Upper lobe of right lung (tissue), 1 donor: ENCODE measurements at regions not wholly inside any gene's neighbourhood (a gene's known extent, or its start where the extent isn't known, plus 50 kb on each side); places are given as distances from the start of the nearest gene placed in this dataset.

Experiments used
- ATAC-seq: fragments of 200-7000 bp; cut with Tn5 transposase; one replicate; pipeline ENCODE4 v1.9.1; 2020; ENCODE audit warnings: mild to moderate bottlenecking, moderate library complexity
- DNase-seq: peaks from one replicate; pipeline ENCODE4 v3.0.0-alpha.2; 2020
- H3K27ac ChIP-seq: fragments of 200-600 bp; one replicate; pipeline ENCODE4 v1.8.0; 2022
- H3K27me3 ChIP-seq: fragments of 200-600 bp; one replicate; pipeline ENCODE4 v1.8.0; 2022; ENCODE audit warnings: mild to moderate bottlenecking
- H3K36me3 ChIP-seq: fragments of 200-600 bp; one replicate; pipeline ENCODE4 v1.8.0; 2022
- H3K4me1 ChIP-seq: fragments of 200-600 bp; one replicate; pipeline ENCODE4 v1.8.0; 2022
- H3K4me3 ChIP-seq: fragments of 200-600 bp; one replicate; pipeline ENCODE4 v1.8.0; 2022; ENCODE audit warnings: mild to moderate bottlenecking
- H3K9me3 ChIP-seq: fragments of 200-600 bp; one replicate; pipeline ENCODE4 v1.8.0; 2022
- intact Hi-C: fragments of 100-400 bp; cut with DNase I; formaldehyde crosslinking; loops from one replicate; pipeline ENCODE4 v1.11.0; 2022
- TF ChIP-seq, protein P1 (sequence below): fragments of 200-600 bp; IDR thresholded peaks from one replicate; pipeline ENCODE4 v1.8.0; 2022; ENCODE audit warnings: antibody characterized with exemption
- donor health status: DM: no; HTN: yes; CAD: no; lungs with severe emphysema.

DNA sequence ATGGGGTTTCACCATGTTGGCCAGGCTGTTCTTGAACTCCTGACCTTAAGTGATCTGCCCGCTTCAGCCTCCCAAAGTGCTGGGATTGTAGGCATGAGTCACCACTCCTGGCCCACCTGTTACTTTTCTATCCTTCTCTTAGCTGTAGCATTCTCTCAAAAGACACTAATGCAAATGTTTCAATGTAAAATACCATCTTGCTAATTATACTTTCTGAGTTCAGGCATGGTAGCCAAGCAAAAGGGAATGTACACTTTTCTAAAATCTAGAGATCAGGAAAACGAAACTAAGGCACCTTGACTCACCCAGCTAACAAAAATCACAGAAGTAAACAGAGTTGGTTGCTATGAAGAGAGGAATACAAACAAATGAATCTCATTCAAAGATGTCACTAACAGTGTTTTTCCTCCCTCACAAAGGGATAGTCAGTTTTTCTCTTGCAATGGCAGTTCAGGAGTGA is 401.0 kb upstream of the NRP1 start:
- TF ChIP-seq, protein P1, sequence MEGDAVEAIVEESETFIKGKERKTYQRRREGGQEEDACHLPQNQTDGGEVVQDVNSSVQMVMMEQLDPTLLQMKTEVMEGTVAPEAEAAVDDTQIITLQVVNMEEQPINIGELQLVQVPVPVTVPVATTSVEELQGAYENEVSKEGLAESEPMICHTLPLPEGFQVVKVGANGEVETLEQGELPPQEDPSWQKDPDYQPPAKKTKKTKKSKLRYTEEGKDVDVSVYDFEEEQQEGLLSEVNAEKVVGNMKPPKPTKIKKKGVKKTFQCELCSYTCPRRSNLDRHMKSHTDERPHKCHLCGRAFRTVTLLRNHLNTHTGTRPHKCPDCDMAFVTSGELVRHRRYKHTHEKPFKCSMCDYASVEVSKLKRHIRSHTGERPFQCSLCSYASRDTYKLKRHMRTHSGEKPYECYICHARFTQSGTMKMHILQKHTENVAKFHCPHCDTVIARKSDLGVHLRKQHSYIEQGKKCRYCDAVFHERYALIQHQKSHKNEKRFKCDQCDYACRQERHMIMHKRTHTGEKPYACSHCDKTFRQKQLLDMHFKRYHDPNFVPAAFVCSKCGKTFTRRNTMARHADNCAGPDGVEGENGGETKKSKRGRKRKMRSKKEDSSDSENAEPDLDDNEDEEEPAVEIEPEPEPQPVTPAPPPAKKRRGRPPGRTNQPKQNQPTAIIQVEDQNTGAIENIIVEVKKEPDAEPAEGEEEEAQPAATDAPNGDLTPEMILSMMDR = no peak

DNA sequence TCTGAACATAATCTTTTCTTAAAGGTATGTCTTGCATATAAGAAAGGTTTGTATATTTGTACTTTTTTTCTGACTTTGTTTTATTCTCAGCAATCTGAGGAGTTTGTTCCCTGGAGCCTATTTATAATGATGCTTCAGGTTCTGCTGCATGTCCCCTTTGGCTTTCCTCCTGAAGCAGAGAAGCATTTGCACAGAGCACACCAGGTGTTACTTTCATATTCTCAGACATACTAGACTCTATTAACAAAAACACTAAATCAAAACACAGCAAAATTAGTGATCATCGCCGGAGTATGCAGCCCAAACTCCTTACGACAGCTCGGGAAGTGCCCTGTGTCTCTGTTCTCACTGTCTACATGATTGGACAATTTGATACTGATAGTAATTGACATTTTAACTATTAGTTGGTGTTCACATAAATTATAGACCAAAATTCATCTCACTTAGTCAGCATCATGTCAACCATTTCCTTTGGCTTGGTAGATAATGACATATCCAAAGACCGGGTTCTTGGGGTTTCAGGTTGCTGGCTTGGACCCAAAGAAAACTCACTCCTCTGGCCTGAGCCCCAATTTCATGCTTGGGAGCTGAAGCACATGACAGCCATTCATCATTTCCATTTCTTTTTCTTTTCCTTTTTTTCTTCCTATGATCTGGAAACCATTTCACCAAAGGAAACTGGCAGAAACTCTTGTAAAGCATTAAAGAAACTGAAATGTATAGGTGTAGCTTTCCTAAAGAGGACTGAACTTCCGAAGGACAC is 400.1 kb upstream of the NRP1 start:
- H3K36me3 ChIP-seq = no peaks in the 10 kb centered on the region
- TF ChIP-seq, protein P1 = no peak
- H3K4me1 ChIP-seq = no peaks in the 10 kb centered on the region
- no peak for ATAC-seq
- no peaks in the 10 kb centered on the region for H3K27me3 ChIP-seq
- H3K9me3 ChIP-seq = no peaks in the 10 kb centered on the region
- intact Hi-C loops = no loop called here
- no peak overlapping the region for H3K27ac ChIP-seq
- no peak overlapping the region for H3K4me3 ChIP-seq
- DNase-seq = no peak

More for the DNA sequence above, 401.0 kb upstream of the NRP1 start:
- DNase-seq (no peak), ATAC-seq (no peak)
- no peaks in the 10 kb centered on the region for H3K4me1 ChIP-seq
- no peaks in the 10 kb centered on the region for H3K27me3 ChIP-seq
- intact Hi-C loops = no loop called here
- no peak overlapping the region for H3K27ac ChIP-seq
- no peaks in the 10 kb centered on the region for H3K36me3 ChIP-seq
- H3K9me3 ChIP-seq = no peaks in the 10 kb centered on the region
- no peak overlapping the region for H3K4me3 ChIP-seq

- Histone ChIP-seq H3K36me3 (no peaks in the 10 kb centered on the region), H3K27ac (no peak overlapping the region), H3K4me3 (no peak overlapping the region), H3K4me1 (no peaks in the 10 kb centered on the region), H3K9me3 (no peaks in the 10 kb centered on the region), H3K27me3 (no peaks in the 10 kb centered on the region)
- DNase-seq (no peak), ATAC-seq (no peak)
- intact Hi-C loops = no loop called here
- TF ChIP-seq, protein P1 = no peak
These were observed 398.6 kb upstream of the NRP1 start for GRCh38 chr10:33733058-33733457.

GRCh38 chr10:33732161-33732680 is 397.8 kb upstream of the NRP1 start:
- Histone ChIP-seq H3K9me3 (no peaks in the 10 kb centered on the region), H3K36me3 (no peaks in the 10 kb centered on the region), H3K4me3 (no peak overlapping the region), H3K27me3 (no peaks in the 10 kb centered on the region), H3K27ac (no peak overlapping the region), H3K4me1 (no peaks in the 10 kb centered on the region)
- TF ChIP-seq, protein P1 = no peak
- ATAC-seq (no peak), DNase-seq (no peak)
- intact Hi-C loops = no loop called here

DNA sequence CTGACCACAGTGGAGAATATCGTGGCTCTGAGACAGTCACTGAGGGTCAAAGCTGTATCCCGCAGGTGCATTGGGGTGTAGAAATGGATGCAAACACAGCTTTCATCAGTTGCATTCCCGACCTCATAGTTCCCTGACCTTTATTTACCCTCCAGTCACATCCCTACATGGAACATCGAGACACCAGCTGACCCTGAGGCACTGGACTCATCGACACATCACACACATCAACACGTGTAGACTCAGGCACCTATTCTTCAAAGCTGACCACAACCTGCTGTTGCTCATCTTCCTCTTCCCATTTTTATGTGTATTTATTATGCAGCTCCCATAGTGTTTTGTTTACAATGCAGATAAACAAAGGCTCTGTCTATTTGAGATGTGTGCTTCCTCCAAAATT is 396.9 kb upstream of the NRP1 start:
- Histone ChIP-seq H3K4me1 (no peaks in the 10 kb centered on the region), H3K9me3 (no peaks in the 10 kb centered on the region), H3K4me3 (no peak overlapping the region), H3K27ac (no peak overlapping the region), H3K27me3 (no peaks in the 10 kb centered on the region), H3K36me3 (no peaks in the 10 kb centered on the region)
- intact Hi-C loops = no loop called here
- TF ChIP-seq, protein P1 = no peak
- DNase-seq = no peak
- ATAC-seq = no peak
